ENCODE measurements at regions not wholly inside any gene's neighbourhood (a gene's known extent, or its start where the extent isn't known, plus 50 kb on each side); places are given as distances from the start of the nearest gene placed in this dataset.
"Not testable (repeated sequence)": the region's sequence is repeated elsewhere in the genome, so short reads cannot be mapped to it uniquely, and the experiment has no call there.

- not testable (repeated sequence) for H3K79me2 ChIP-seq (ENCODE audit: control insufficient read depth, low read length); H3K4me2 ChIP-seq (ENCODE audit: low read length); H3K27ac ChIP-seq (ENCODE audit: low read depth, low read length); H3K36me3 ChIP-seq (ENCODE audit: control insufficient read depth, low read length); H3K9me2 ChIP-seq (replicated peaks; ENCODE audit: control insufficient read depth, low read length); H3K4me1 ChIP-seq (ENCODE audit: control insufficient read depth, low read length); H3F3A ChIP-seq (ENCODE audit: control insufficient read depth, insufficient read depth); H3K27me3 ChIP-seq (ENCODE audit: control insufficient read depth, low read length); H3K4me3 ChIP-seq (ENCODE audit: low read length); H3K9me3 ChIP-seq (ENCODE audit: control insufficient read depth, insufficient read depth, low read length); H4K20me1 ChIP-seq (ENCODE audit: control insufficient read depth, insufficient read depth, low read depth, low read length)
Observed at GRCh38 chr2:89095060-89095459, 403.6 kb downstream of the RPIA start.

GRCh38 chr2:89102587-89102986 is 411.1 kb downstream of the RPIA start:
- not testable (repeated sequence) for H3K9me3 ChIP-seq (ENCODE audit: control insufficient read depth, insufficient read depth, low read length); H4K20me1 ChIP-seq (ENCODE audit: control insufficient read depth, insufficient read depth, low read depth, low read length); H3K36me3 ChIP-seq (ENCODE audit: control insufficient read depth, low read length); H3K27ac ChIP-seq (ENCODE audit: low read depth, low read length); H3K4me3 ChIP-seq (ENCODE audit: low read length); H3F3A ChIP-seq (ENCODE audit: control insufficient read depth, insufficient read depth); H3K9me2 ChIP-seq (replicated peaks; ENCODE audit: control insufficient read depth, low read length); H3K4me1 ChIP-seq (ENCODE audit: control insufficient read depth, low read length); H3K4me2 ChIP-seq (ENCODE audit: low read length); H3K27me3 ChIP-seq (ENCODE audit: control insufficient read depth, low read length); H3K79me2 ChIP-seq (ENCODE audit: control insufficient read depth, low read length)

GRCh38 chr2:89106369-89107019 is 415.0 kb downstream of the RPIA start:
- not testable (repeated sequence) for H3K9me3 ChIP-seq (ENCODE audit: control insufficient read depth, insufficient read depth, low read length); H3K4me2 ChIP-seq (ENCODE audit: low read length)

GRCh38 chr2:89112434-89112833 is 421.0 kb downstream of the RPIA start:
- H3K79me2 ChIP-seq (ENCODE audit: control insufficient read depth, low read length); H4K20me1 ChIP-seq (ENCODE audit: control insufficient read depth, insufficient read depth, low read depth, low read length); H3K36me3 ChIP-seq (ENCODE audit: control insufficient read depth, low read length); H3K9me2 ChIP-seq (replicated peaks; ENCODE audit: control insufficient read depth, low read length); H3F3A ChIP-seq (ENCODE audit: control insufficient read depth, insufficient read depth); H3K27ac ChIP-seq (ENCODE audit: low read depth, low read length); H3K4me2 ChIP-seq (ENCODE audit: low read length); H3K4me1 ChIP-seq (ENCODE audit: control insufficient read depth, low read length); H3K27me3 ChIP-seq (ENCODE audit: control insufficient read depth, low read length); H3K9me3 ChIP-seq (ENCODE audit: control insufficient read depth, insufficient read depth, low read length); H3K4me3 ChIP-seq (ENCODE audit: low read length): not testable (repeated sequence)

More at GRCh38 chr2:89106369-89107019, 415.0 kb downstream of the RPIA start:
- H3K27ac ChIP-seq (ENCODE audit: low read depth, low read length); H3K79me2 ChIP-seq (ENCODE audit: control insufficient read depth, low read length); H3K4me1 ChIP-seq (ENCODE audit: control insufficient read depth, low read length); H4K20me1 ChIP-seq (ENCODE audit: control insufficient read depth, insufficient read depth, low read depth, low read length); H3K9me2 ChIP-seq (replicated peaks; ENCODE audit: control insufficient read depth, low read length); H3K36me3 ChIP-seq (ENCODE audit: control insufficient read depth, low read length); H3F3A ChIP-seq (ENCODE audit: control insufficient read depth, insufficient read depth); H3K4me3 ChIP-seq (ENCODE audit: low read length); H3K27me3 ChIP-seq (ENCODE audit: control insufficient read depth, low read length): not testable (repeated sequence)

GRCh38 chr2:89113286-89113685 is 421.8 kb downstream of the RPIA start:
- not testable (repeated sequence) for H3K9me2 ChIP-seq (replicated peaks; ENCODE audit: control insufficient read depth, low read length); H3K79me2 ChIP-seq (ENCODE audit: control insufficient read depth, low read length); H3K36me3 ChIP-seq (ENCODE audit: control insufficient read depth, low read length); H3K4me1 ChIP-seq (ENCODE audit: control insufficient read depth, low read length); H3K4me2 ChIP-seq (ENCODE audit: low read length); H4K20me1 ChIP-seq (ENCODE audit: control insufficient read depth, insufficient read depth, low read depth, low read length); H3K9me3 ChIP-seq (ENCODE audit: control insufficient read depth, insufficient read depth, low read length); H3K27me3 ChIP-seq (ENCODE audit: control insufficient read depth, low read length); H3F3A ChIP-seq (ENCODE audit: control insufficient read depth, insufficient read depth); H3K27ac ChIP-seq (ENCODE audit: low read depth, low read length); H3K4me3 ChIP-seq (ENCODE audit: low read length)

GRCh38 chr2:89129440-89129839 is 438.0 kb downstream of the RPIA start:
- not testable (repeated sequence) for H3K9me2 ChIP-seq (replicated peaks; ENCODE audit: control insufficient read depth, low read length); H3K4me3 ChIP-seq (ENCODE audit: low read length); H3K9me3 ChIP-seq (ENCODE audit: control insufficient read depth, insufficient read depth, low read length); H4K20me1 ChIP-seq (ENCODE audit: control insufficient read depth, insufficient read depth, low read depth, low read length); H3K4me2 ChIP-seq (ENCODE audit: low read length); H3K27ac ChIP-seq (ENCODE audit: low read depth, low read length); H3K4me1 ChIP-seq (ENCODE audit: control insufficient read depth, low read length); H3K79me2 ChIP-seq (ENCODE audit: control insufficient read depth, low read length); H3F3A ChIP-seq (ENCODE audit: control insufficient read depth, insufficient read depth); H3K27me3 ChIP-seq (ENCODE audit: control insufficient read depth, low read length); H3K36me3 ChIP-seq (ENCODE audit: control insufficient read depth, low read length)

- H3K9me3 ChIP-seq (ENCODE audit: control insufficient read depth, insufficient read depth, low read length); H3F3A ChIP-seq (ENCODE audit: control insufficient read depth, insufficient read depth); H3K9me2 ChIP-seq (replicated peaks; ENCODE audit: control insufficient read depth, low read length); H3K4me1 ChIP-seq (ENCODE audit: control insufficient read depth, low read length); H3K36me3 ChIP-seq (ENCODE audit: control insufficient read depth, low read length); H3K27ac ChIP-seq (ENCODE audit: low read depth, low read length); H3K27me3 ChIP-seq (ENCODE audit: control insufficient read depth, low read length); H3K4me3 ChIP-seq (ENCODE audit: low read length); H3K79me2 ChIP-seq (ENCODE audit: control insufficient read depth, low read length); H4K20me1 ChIP-seq (ENCODE audit: control insufficient read depth, insufficient read depth, low read depth, low read length); H3K4me2 ChIP-seq (ENCODE audit: low read length): not testable (repeated sequence)
Observed at GRCh38 chr2:89130665-89131308, 439.3 kb downstream of the RPIA start.

- H4K20me1 ChIP-seq (ENCODE audit: control insufficient read depth, insufficient read depth, low read depth, low read length); H3K4me1 ChIP-seq (ENCODE audit: control insufficient read depth, low read length); H3K4me3 ChIP-seq (ENCODE audit: low read length); H3K9me3 ChIP-seq (ENCODE audit: control insufficient read depth, insufficient read depth, low read length); H3K79me2 ChIP-seq (ENCODE audit: control insufficient read depth, low read length); H3K4me2 ChIP-seq (ENCODE audit: low read length); H3K9me2 ChIP-seq (replicated peaks; ENCODE audit: control insufficient read depth, low read length); H3K36me3 ChIP-seq (ENCODE audit: control insufficient read depth, low read length); H3K27ac ChIP-seq (ENCODE audit: low read depth, low read length); H3K27me3 ChIP-seq (ENCODE audit: control insufficient read depth, low read length); H3F3A ChIP-seq (ENCODE audit: control insufficient read depth, insufficient read depth): not testable (repeated sequence)
Observed at GRCh38 chr2:89142959-89143358, 451.5 kb downstream of the RPIA start.

Data from DOHH2 (cell line).